ENCODE measurements at regions not wholly inside any gene's neighbourhood (a gene's known extent, or its start where the extent isn't known, plus 50 kb on each side); places are given as distances from the start of the nearest gene placed in this dataset.

- TF ChIP-seq ZFP3 (CRISPR knock-in tag; IDR thresholded peaks at IDR 0.05) (no peak), ESRRG (CRISPR knock-in tag; IDR thresholded peaks at IDR 0.05) (no peak)
Measured at GRCh38 chr20:10951904-10952303, 278.1 kb upstream of the JAG1 start.
